Lung (tissue), 11 donors: ENCODE measurements at regions not wholly inside any gene's neighbourhood (a gene's known extent, or its start where the extent isn't known, plus 50 kb on each side); places are given as distances from the start of the nearest gene placed in this dataset.

ENCODE experiments used
- ATAC-seq: fragments of 200-7000 bp; cut with Tn5 transposase; one replicate; pipeline ENCODE4 v1.9.1; 2020; ENCODE audit warnings: moderate number of reproducible peaks; ENCODE audit not compliant: insufficient read depth, low FRiP score
- DNase-seq, 3 donors: peaks; one replicate each; pipeline ENCODE4 v3.0.0-alpha.2; 2013 to 2017
- H3K27ac ChIP-seq, 2 donors: one replicate each; pipeline ENCODE4 v1.5.1; 2013; ENCODE audit warnings: mild to moderate bottlenecking in 2 of 2, moderate library complexity in 2 of 2, control low read depth in 1 of 2, inconsistent platforms in 1 of 2, low read depth in 1 of 2, low read length in 1 of 2
- H3K27me3 ChIP-seq, 3 donors: one replicate each; pipeline ENCODE4 v1.5.1; 2013; ENCODE audit warnings: low read length in 2 of 3; ENCODE audit not compliant: control insufficient read depth in 3 of 3, insufficient read depth in 3 of 3
- H3K36me3 ChIP-seq, 4 donors: one replicate each; pipeline ENCODE4 v1.5.1; 2013; ENCODE audit warnings: low read length in 4 of 4, mild to moderate bottlenecking in 1 of 4, moderate library complexity in 1 of 4; ENCODE audit not compliant: control insufficient read depth in 4 of 4, insufficient read depth in 4 of 4
- H3K4me1 ChIP-seq, 5 donors: one replicate each; pipeline ENCODE4 v1.5.1; 2013; ENCODE audit warnings: low read length in 5 of 5, mild to moderate bottlenecking in 2 of 5, moderate library complexity in 1 of 5; ENCODE audit not compliant: control insufficient read depth in 5 of 5, insufficient read depth in 5 of 5
- H3K4me3 ChIP-seq: one replicate; pipeline ENCODE4 v1.5.1; 2013; ENCODE audit warnings: mild to moderate bottlenecking, control low read depth, moderate library complexity
- H3K9ac ChIP-seq, 2 donors: one replicate each; pipeline ENCODE4 v1.5.1; 2013; ENCODE audit warnings: low read length in 2 of 2, control low read depth in 1 of 2; ENCODE audit not compliant: insufficient read depth in 1 of 2
- H3K9me3 ChIP-seq, 4 donors: one replicate each; pipeline ENCODE4 v1.5.1; 2013; ENCODE audit warnings: low read length in 3 of 4, mild to moderate bottlenecking in 1 of 4, moderate library complexity in 1 of 4; ENCODE audit not compliant: control insufficient read depth in 4 of 4, insufficient read depth in 3 of 4
- CTCF ChIP-seq: IDR thresholded peaks from 2 replicates; pipeline ENCODE4 v1.5.1; 2012; ENCODE audit warnings: mild to moderate bottlenecking; ENCODE audit errors: control extremely low read depth, extremely low read depth
- WGBS, 2 donors: extraction: QIAGEN DNeasy Blood & Tissue Kit; methylation state at CpG; one replicate each; pipeline ENCODE4 v1.1.7; 2013; 5-methylcytosine and 5-hydroxymethylcytosine counted together
- donor health status: control.
- donor health status: control.
- donor health status: Bipolar disorder and iron deficiency.
- donor health status: healthy.
- donor health status: DM: yes; HTN: yes; CAD: no.

GRCh38 chr2:7905756-7906155, 776.1 kb upstream of the ID2 start:
- no peak for DNase-seq

DNA sequence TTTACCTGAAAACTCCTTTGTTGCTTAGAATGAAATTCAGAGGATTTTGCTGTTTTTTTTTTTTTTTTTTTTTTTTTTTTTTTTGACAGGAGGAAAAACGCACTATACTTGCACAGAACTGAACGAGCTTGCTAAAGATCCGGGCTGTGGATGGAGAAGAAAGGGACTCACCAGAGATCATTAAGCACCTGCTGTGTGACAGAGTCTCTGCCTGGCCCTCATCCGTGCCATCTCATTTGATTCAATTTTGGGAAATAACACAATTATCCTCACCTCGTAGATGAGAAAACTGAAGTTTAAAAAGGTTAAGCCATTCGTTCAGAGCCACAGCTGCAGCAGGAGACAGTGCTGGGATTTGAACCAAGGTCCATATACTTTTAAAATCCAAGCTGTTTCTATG, 775.4 kb upstream of the ID2 start:
- DNase-seq = no peak
- no peak for ATAC-seq
- no peak overlapping the region for H3K4me3 ChIP-seq
- no peak overlapping the region for H3K9ac ChIP-seq
- no peaks in the 10 kb centered on the region for H3K4me1 ChIP-seq
- H3K27me3 ChIP-seq = no peaks in the 10 kb centered on the region
- WGBS, 2 donors = 85 to 86% methylated on average over 6 of the region's 6 CpGs
- TF ChIP-seq CTCF = no peak
- no peaks in the 10 kb centered on the region for H3K36me3 ChIP-seq
- no peak overlapping the region for H3K27ac ChIP-seq
- H3K9me3 ChIP-seq = no peaks in the 10 kb centered on the region

More at GRCh38 chr2:7905756-7906155, 776.1 kb upstream of the ID2 start:
- Histone ChIP-seq H3K4me3 (no peak overlapping the region), H3K27ac (no peak overlapping the region), H3K9ac (no peak overlapping the region), H3K27me3 (no peaks in the 10 kb centered on the region), H3K36me3 (no peaks in the 10 kb centered on the region), H3K4me1 (no peaks in the 10 kb centered on the region), H3K9me3 (no peaks in the 10 kb centered on the region)
- no peak for TF ChIP-seq CTCF
- ATAC-seq = no peak
- 81 to 86% methylated on average over 12 of the region's 12 CpGs for WGBS, 2 donors

DNA sequence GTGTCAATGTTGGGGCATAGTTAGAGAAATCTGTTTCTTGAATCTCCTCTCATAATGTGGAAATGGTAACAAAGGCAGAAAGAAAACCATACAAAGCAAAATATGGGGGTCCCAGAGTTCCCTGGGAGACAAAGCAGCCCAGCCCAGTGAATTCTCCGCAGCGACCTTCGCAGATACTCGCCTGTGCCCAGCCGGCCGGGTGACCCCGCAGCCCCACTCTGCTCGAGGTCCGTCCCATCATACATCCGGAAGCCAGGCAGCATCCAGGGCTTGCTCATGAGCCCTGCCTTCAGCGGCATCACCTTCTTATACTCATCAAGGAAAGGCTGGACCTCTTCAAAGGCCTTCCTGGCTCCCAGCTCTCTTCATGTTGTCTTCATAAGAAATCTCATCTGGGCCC, 774.8 kb upstream of the ID2 start:
- no peaks in the 10 kb centered on the region for H3K4me1 ChIP-seq
- no peak overlapping the region for H3K27ac ChIP-seq
- DNase-seq = no peak
- 95 to 98% methylated on average over 11 of the region's 11 CpGs for WGBS, 2 donors
- ATAC-seq = no peak
- no peak for TF ChIP-seq CTCF
- no peak overlapping the region for H3K4me3 ChIP-seq
- no peaks in the 10 kb centered on the region for H3K9me3 ChIP-seq
- no peaks in the 10 kb centered on the region for H3K36me3 ChIP-seq
- H3K27me3 ChIP-seq = no peaks in the 10 kb centered on the region
- H3K9ac ChIP-seq = no peak overlapping the region

GRCh38 chr2:7910752-7911151, 771.1 kb upstream of the ID2 start:
- Histone ChIP-seq H3K27ac (no peak overlapping the region), H3K36me3 (no peaks in the 10 kb centered on the region), H3K4me1 (peaks cover 0 to 2% (median 0%) of the 10 kb centered on the region in 5 donors), H3K4me3 (no peak overlapping the region), H3K27me3 (no peaks in the 10 kb centered on the region), H3K9me3 (no peaks in the 10 kb centered on the region), H3K9ac (no peak overlapping the region)
- DNase-seq (no peak), ATAC-seq (no peak)
- no peak for TF ChIP-seq CTCF
- 77 to 83% methylated on average over 3 of the region's 3 CpGs for WGBS, 2 donors
